HEK293 (cell line): ENCODE measurements at regions not wholly inside any gene's neighbourhood (a gene's known extent, or its start where the extent isn't known, plus 50 kb on each side); places are given as distances from the start of the nearest gene placed in this dataset.

Source experiments
- CTCF ChIA-PET: fragments of 350-600 bp; formaldehyde crosslinking; extraction: SDS; loops from one replicate; lab custom pipeline; 2021; ENCODE audit warnings: antibody characterized with exemption; lab: Yijun Ruan, JAX
- POLR2A ChIA-PET: fragments of 300-600 bp; formaldehyde crosslinking; extraction: SDS; loops from one replicate; lab custom pipeline; 2020; ENCODE audit warnings: antibody characterized with exemption, inconsistent platforms; lab: Yijun Ruan, JAX
- H3K27ac ChIP-seq: fragments of 200-500 bp; sonication (Bioruptor generic); 2 replicates; pipeline ENCODE4 v1.5.1; 2014; ENCODE audit warnings: low read depth, low read length, control low read depth, inconsistent platforms; ENCODE audit errors: extremely low read depth
- H3K36me3 ChIP-seq, 2 experiments: fragments of 200-500 bp in 1 of 2; sonication (Bioruptor generic) in 1 of 2; 1 replicate in 1 of 2; 2 replicates in 1 of 2; pipeline ENCODE4 v1.5.1; 2014 to 2017; ENCODE audit warnings: inconsistent platforms in 2 of 2, low read length in 2 of 2; ENCODE audit not compliant: control insufficient read depth in 2 of 2, insufficient read depth in 1 of 2
- H3K4me1 ChIP-seq: fragments of 200-500 bp; sonication (Bioruptor generic); 2 replicates; pipeline ENCODE4 v1.5.1; 2014; ENCODE audit warnings: mild to moderate bottlenecking, low read length, inconsistent platforms; ENCODE audit not compliant: control insufficient read depth, insufficient read depth
- H3K4me3 ChIP-seq: 2 replicates; pipeline ENCODE4 v1.5.1; 2011; ENCODE audit warnings: low read depth, mild to moderate bottlenecking, control low read depth, low read length, moderate library complexity
- H3K9me3 ChIP-seq: fragments of 200-500 bp; sonication (Bioruptor generic); 2 replicates; pipeline ENCODE4 v1.5.1; 2014; ENCODE audit warnings: low read depth, low read length, inconsistent platforms; ENCODE audit not compliant: control insufficient read depth, insufficient read depth
- ELK4 ChIP-seq: IDR thresholded peaks from 2 replicates; pipeline ENCODE4 v1.6.1; 2011; ENCODE audit warnings: mild to moderate bottlenecking, low read depth, low read length, borderline replicate concordance
- HOXD13 ChIP-seq: sonication (generic); formaldehyde crosslinking; IDR thresholded peaks from 2 replicates; pipeline ENCODE4 v1.8.0; 2022; ENCODE audit warnings: missing genetic modification reagents, borderline replicate concordance
- IKZF3 ChIP-seq: fragments of 450-650 bp; IDR thresholded peaks from 2 replicates; pipeline ENCODE4 v1.5.0; 2018; ENCODE audit warnings: missing biosample characterization, mild to moderate bottlenecking, missing genetic modification characterization, moderate library complexity
- KLF1 ChIP-seq: fragments of 450-650 bp; formaldehyde crosslinking; IDR thresholded peaks from 2 replicates; pipeline ENCODE4 v1.5.1; 2016; ENCODE audit warnings: missing biosample characterization, missing genetic modification characterization
- KLF10 ChIP-seq: fragments of 450-650 bp; IDR thresholded peaks from 2 replicates; pipeline ENCODE4 v1.5.1; 2018; ENCODE audit warnings: missing biosample characterization, mild to moderate bottlenecking, missing genetic modification characterization
- KLF8 ChIP-seq: fragments of 450-650 bp; formaldehyde crosslinking; IDR thresholded peaks from 2 replicates; pipeline ENCODE4 v1.5.1; 2016; ENCODE audit warnings: missing biosample characterization, missing genetic modification characterization
- SCRT1 ChIP-seq: fragments of 450-650 bp; formaldehyde crosslinking; IDR thresholded peaks from 2 replicates; pipeline ENCODE4 v1.5.1; 2016; ENCODE audit warnings: missing biosample characterization, missing genetic modification characterization, borderline replicate concordance
- SETDB1 ChIP-seq: IDR thresholded peaks from one replicate; pipeline ENCODE4 v1.6.1; 2017; ENCODE audit warnings: mild to moderate bottlenecking, low read length, moderate library complexity, mixed read lengths; ENCODE audit not compliant: insufficient read length
- ZBTB7A ChIP-seq: fragments of 450-650 bp; formaldehyde crosslinking; IDR thresholded peaks from 2 replicates; pipeline ENCODE4 v1.5.1; 2016; ENCODE audit warnings: low read depth, missing biosample characterization, missing genetic modification characterization
- ZFP41 ChIP-seq: fragments of 450-650 bp; formaldehyde crosslinking; IDR thresholded peaks from 2 replicates; pipeline ENCODE4 v1.5.1; 2016; ENCODE audit warnings: missing biosample characterization, missing genetic modification characterization, borderline replicate concordance
- ZNF140 ChIP-seq: fragments of 450-650 bp; formaldehyde crosslinking; IDR thresholded peaks from 2 replicates; pipeline ENCODE4 v1.5.1; 2016; ENCODE audit warnings: missing biosample characterization, missing genetic modification characterization
- ZNF211 ChIP-seq: fragments of 450-650 bp; formaldehyde crosslinking; IDR thresholded peaks from 2 replicates; pipeline ENCODE4 v1.5.1; 2016; ENCODE audit warnings: low read depth, missing biosample characterization, missing genetic modification characterization
- ZNF292 ChIP-seq: fragments of 450-650 bp; formaldehyde crosslinking; IDR thresholded peaks from 2 replicates; pipeline ENCODE4 v1.5.1; 2016; ENCODE audit warnings: low read depth, missing biosample characterization, missing genetic modification characterization, borderline replicate concordance
- ZNF704 ChIP-seq: fragments of 450-650 bp; formaldehyde crosslinking; IDR thresholded peaks from 2 replicates; pipeline ENCODE4 v1.5.1; 2016; ENCODE audit warnings: missing biosample characterization, missing genetic modification characterization
- ZSCAN23 ChIP-seq: fragments of 450-650 bp; formaldehyde crosslinking; IDR thresholded peaks from 2 replicates; pipeline ENCODE4 v1.5.1; 2016; ENCODE audit warnings: missing biosample characterization, missing genetic modification characterization
- ZSCAN4 ChIP-seq: fragments of 450-650 bp; formaldehyde crosslinking; IDR thresholded peaks from 2 replicates; pipeline ENCODE4 v1.5.1; 2017; ENCODE audit warnings: missing biosample characterization, missing genetic modification characterization
- ZXDB ChIP-seq: fragments of 450-650 bp; formaldehyde crosslinking; IDR thresholded peaks from 2 replicates; pipeline ENCODE4 v1.5.1; 2016; ENCODE audit warnings: missing biosample characterization, missing genetic modification characterization
- TF ChIP-seq, protein P1 (sequence below): fragments of 450-650 bp; formaldehyde crosslinking; IDR thresholded peaks from 2 replicates; pipeline ENCODE4 v1.5.1; 2017; ENCODE audit warnings: missing biosample characterization, missing genetic modification characterization
- TF ChIP-seq, protein P2 (sequence below): fragments of 450-650 bp; formaldehyde crosslinking; optimal IDR thresholded peaks from 2 replicates; pipeline ENCODE3; 2016; ENCODE audit warnings: missing biosample characterization, mild to moderate bottlenecking, missing genetic modification characterization
- TF ChIP-seq, protein P3 (sequence below): fragments of 450-650 bp; IDR thresholded peaks from 2 replicates; pipeline ENCODE4 v1.5.1; 2018; ENCODE audit warnings: missing biosample characterization, missing genetic modification characterization

GRCh38 chrX:4560192-4560591 lies 846.7 kb upstream of the PRKX start (continued):
- TF ChIP-seq, protein P1, sequence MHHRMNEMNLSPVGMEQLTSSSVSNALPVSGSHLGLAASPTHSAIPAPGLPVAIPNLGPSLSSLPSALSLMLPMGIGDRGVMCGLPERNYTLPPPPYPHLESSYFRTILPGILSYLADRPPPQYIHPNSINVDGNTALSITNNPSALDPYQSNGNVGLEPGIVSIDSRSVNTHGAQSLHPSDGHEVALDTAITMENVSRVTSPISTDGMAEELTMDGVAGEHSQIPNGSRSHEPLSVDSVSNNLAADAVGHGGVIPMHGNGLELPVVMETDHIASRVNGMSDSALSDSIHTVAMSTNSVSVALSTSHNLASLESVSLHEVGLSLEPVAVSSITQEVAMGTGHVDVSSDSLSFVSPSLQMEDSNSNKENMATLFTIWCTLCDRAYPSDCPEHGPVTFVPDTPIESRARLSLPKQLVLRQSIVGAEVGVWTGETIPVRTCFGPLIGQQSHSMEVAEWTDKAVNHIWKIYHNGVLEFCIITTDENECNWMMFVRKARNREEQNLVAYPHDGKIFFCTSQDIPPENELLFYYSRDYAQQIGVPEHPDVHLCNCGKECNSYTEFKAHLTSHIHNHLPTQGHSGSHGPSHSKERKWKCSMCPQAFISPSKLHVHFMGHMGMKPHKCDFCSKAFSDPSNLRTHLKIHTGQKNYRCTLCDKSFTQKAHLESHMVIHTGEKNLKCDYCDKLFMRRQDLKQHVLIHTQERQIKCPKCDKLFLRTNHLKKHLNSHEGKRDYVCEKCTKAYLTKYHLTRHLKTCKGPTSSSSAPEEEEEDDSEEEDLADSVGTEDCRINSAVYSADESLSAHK: no peak
- TF ChIP-seq ZNF704 (tag by site-specific recombination) (no peak), ZSCAN23 (tag by site-specific recombination) (no peak)

- no peaks in the 10 kb centered on the region for H3K36me3 ChIP-seq
- H3K27ac ChIP-seq: no peak overlapping the region
- POLR2A ChIA-PET: no interaction called here
- TF ChIP-seq KLF10 (no peak), ELK4 (no peak), ZSCAN4 (tag by site-specific recombination) (no peak), ZNF292 (tag by site-specific recombination) (no peak), ZNF211 (no peak), SCRT1 (tag by site-specific recombination) (no peak), IKZF3 (tag by site-specific recombination) (no peak), KLF1 (tag by site-specific recombination) (no peak), ZNF140 (tag by site-specific recombination) (no peak), HOXD13 (CRISPR knock-in tag) (no peak), ZXDB (no peak), KLF8 (no peak), SETDB1 (no peak), ZFP41 (no peak), ZBTB7A (no peak)
- TF ChIP-seq, protein P2, sequence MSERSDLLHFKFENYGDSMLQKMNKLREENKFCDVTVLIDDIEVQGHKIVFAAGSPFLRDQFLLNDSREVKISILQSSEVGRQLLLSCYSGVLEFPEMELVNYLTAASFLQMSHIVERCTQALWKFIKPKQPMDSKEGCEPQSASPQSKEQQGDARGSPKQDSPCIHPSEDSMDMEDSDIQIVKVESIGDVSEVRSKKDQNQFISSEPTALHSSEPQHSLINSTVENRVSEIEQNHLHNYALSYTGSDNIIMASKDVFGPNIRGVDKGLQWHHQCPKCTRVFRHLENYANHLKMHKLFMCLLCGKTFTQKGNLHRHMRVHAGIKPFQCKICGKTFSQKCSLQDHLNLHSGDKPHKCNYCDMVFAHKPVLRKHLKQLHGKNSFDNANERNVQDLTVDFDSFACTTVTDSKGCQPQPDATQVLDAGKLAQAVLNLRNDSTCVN (tag by site-specific recombination): no peak
- TF ChIP-seq, protein P3, sequence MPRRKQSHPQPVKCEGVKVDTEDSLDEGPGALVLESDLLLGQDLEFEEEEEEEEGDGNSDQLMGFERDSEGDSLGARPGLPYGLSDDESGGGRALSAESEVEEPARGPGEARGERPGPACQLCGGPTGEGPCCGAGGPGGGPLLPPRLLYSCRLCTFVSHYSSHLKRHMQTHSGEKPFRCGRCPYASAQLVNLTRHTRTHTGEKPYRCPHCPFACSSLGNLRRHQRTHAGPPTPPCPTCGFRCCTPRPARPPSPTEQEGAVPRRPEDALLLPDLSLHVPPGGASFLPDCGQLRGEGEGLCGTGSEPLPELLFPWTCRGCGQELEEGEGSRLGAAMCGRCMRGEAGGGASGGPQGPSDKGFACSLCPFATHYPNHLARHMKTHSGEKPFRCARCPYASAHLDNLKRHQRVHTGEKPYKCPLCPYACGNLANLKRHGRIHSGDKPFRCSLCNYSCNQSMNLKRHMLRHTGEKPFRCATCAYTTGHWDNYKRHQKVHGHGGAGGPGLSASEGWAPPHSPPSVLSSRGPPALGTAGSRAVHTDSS: no peak
- no peaks in the 10 kb centered on the region for H3K4me1 ChIP-seq
- CTCF ChIA-PET: interaction anchor here (0.5 to 0.6 kb wide), 2 partner anchors 587 to 1327 kb away, joined by 3 to 4 read pairs; no protein-coding TSS in a partner anchor
- no peak overlapping the region for H3K4me3 ChIP-seq
- H3K9me3 ChIP-seq: no peaks in the 10 kb centered on the region
These were observed 836.6 kb upstream of the PRKX start for GRCh38 chrX:4550018-4550417.
